Heart left ventricle (tissue), 13 donors: ENCODE measurements at regions not wholly inside any gene's neighbourhood (a gene's known extent, or its start where the extent isn't known, plus 50 kb on each side); places are given as distances from the start of the nearest gene placed in this dataset.

ENCODE experiments used
- CTCF ChIP-seq, 12 donors: fragments of 200-600 bp; sonication (generic) in 4 of 12; IDR thresholded peaks; one replicate each; pipeline versions ENCODE4 v1.5.0 to v1.8.0; 2018 to 2022; ENCODE audit warnings: antibody characterized with exemption in 12 of 12, mild to moderate bottlenecking in 5 of 12
- POLR2A ChIP-seq, 2 donors: fragments of 450-650 bp; IDR thresholded peaks; one replicate each; pipeline ENCODE4 v1.6.1; 2017; ENCODE audit warnings: antibody characterized with exemption in 2 of 2, mild to moderate bottlenecking in 2 of 2, moderate library complexity in 2 of 2
- donor health status: ischemic (EF 13 %, LVEDD 7.1; RV severe dilation, severe dysfunction).
- donor health status: DM: no; HTN: yes; CAD: no.
- donor health status: DM: no; HTN: no; CAD: no.
- donor health status: ischemic (EF 25% LVEDD 6.9; RV normal size, moderate dysfunction).
- donor health status: ischemic (EF 25% LVEDD 5.7; RV mildly dilated, moderate dysfunction).
- donor health status: ischemic (EF 35%, LVEDD 5.7; RV mildly dilated, moderate dysfunction).
- donor health status: nonischemic (EF 11% LVEDD 7.7; RV severe dilation, severe dysfunction).
- donor health status: DM: yes; HTN: yes; CAD: no.
- donor health status: PGD.
- donor health status: ischemic (EF 29% LVEDD 5.4; RV normal size, mild dysfunction).
- donor health status: nonischemic (EF 23%, LVEDD 6.1; RV moderate dilation, normal function).

DNA sequence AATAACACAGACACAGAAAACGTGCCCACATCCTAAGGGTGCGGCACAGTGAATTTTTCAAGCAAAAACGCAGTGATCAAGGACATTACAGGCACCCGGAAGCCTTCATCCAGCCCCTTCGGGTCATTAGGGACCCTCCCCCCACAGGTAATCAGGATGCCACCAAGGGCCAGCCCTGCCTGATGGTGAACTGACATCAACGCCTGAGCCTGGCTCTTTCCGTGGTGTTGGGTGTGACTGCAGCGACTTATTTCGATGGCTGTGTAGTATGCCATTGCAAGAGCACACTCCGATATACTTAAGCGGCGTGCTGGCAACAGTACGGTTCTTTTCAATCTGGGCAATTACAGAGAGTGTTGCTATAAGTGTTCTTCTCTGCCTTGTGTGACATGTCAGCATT lies 310.0 kb upstream of the IRX1 start:
- no peak for TF ChIP-seq POLR2A (IDR thresholded peaks at IDR 0.05)
- no peak for TF ChIP-seq CTCF (IDR thresholded peaks at IDR 0.05)
